GM12878 (cell line): ENCODE measurements at regions not wholly inside any gene's neighbourhood (a gene's known extent, or its start where the extent isn't known, plus 50 kb on each side); places are given as distances from the start of the nearest gene placed in this dataset.

Experiments
- ATAC-seq: fragments of 200-7000 bp; cut with Tn5 transposase; 3 replicates; pipeline ENCODE4 v1.9.1; 2020; ENCODE audit warnings: mild to moderate bottlenecking, moderate library complexity
- BruUV-seq: library from RNA; stranded (reverse); fragments of 400-500 nt; replicated peaks from 2 replicates; lab custom pipeline; 2021; lab: Mats Ljungman, UMichigan
- CTCF ChIA-PET: fragments of 300-600 bp; sonication (Branson Sonifier 250); formaldehyde crosslinking; extraction: SDS; loops from one replicate; lab custom pipeline; 2021; ENCODE audit warnings: inconsistent platforms; lab: Yijun Ruan, JAX
- POLR2A ChIA-PET: fragments of 350-600 bp; formaldehyde crosslinking; extraction: SDS; loops from one replicate; lab custom pipeline; 2021; ENCODE audit warnings: inconsistent platforms; lab: Charles Lee
- RAD21 ChIA-PET: fragments of 300-600 bp; sonication (Branson Sonifier 250); formaldehyde crosslinking; loops from one replicate; lab custom pipeline; 2023; ENCODE audit warnings: antibody characterized with exemption; ENCODE audit not compliant: unreplicated experiment; lab: Charles Lee
- SMC1A ChIA-PET: fragments of 300-600 bp; sonication (Branson Sonifier 250); formaldehyde crosslinking; loops from one replicate; lab custom pipeline; 2023; ENCODE audit not compliant: unreplicated experiment, uncharacterized antibody; lab: Charles Lee
- DNase-seq: peaks from one replicate; pipeline ENCODE4 v3.0.0-alpha.2; 2011; ENCODE audit warnings: low read depth, low spot score
- FAIRE-seq: peaks from 3 replicates; lab custom pipeline; 2011; peaks lifted over from hg19 to GRCh38; lab: Jason Lieb, UNC
- H2AFZ ChIP-seq: 2 replicates; pipeline ENCODE4 v1.6.0; 2011; ENCODE audit warnings: low read depth, low read length, control low read depth; ENCODE audit not compliant: control insufficient read depth
- H3K27ac ChIP-seq: 2 replicates; pipeline ENCODE4 v1.5.1; 2011; ENCODE audit warnings: control low read depth; ENCODE audit not compliant: control insufficient read depth, insufficient read depth
- H3K27me3 ChIP-seq, 2 experiments: replicated peaks in 1 of 2; 2 replicates each; pipeline versions ENCODE4 v1.6.0 to v1.6.1; 2011; ENCODE audit warnings: low read length in 1 of 2; ENCODE audit not compliant: control insufficient read depth in 2 of 2, insufficient read depth in 2 of 2
- H3K36me3 ChIP-seq, 2 experiments: 2 replicates each; pipeline ENCODE4 v1.5.1; 2011; ENCODE audit warnings: low read length in 1 of 2; ENCODE audit not compliant: control insufficient read depth in 2 of 2, insufficient read depth in 2 of 2
- H3K4me1 ChIP-seq: 2 replicates; pipeline ENCODE4 v1.6.1; 2011; ENCODE audit warnings: mild to moderate bottlenecking, low read length, moderate library complexity, mixed read lengths; ENCODE audit not compliant: control insufficient read depth, insufficient read depth
- H3K4me2 ChIP-seq: 2 replicates; pipeline ENCODE4 v1.6.0; 2011; ENCODE audit warnings: control low read depth; ENCODE audit not compliant: control insufficient read depth, insufficient read depth
- H3K4me3 ChIP-seq: fragments of 200-600 bp; sonication (generic); 2 replicates; pipeline ENCODE4 v1.5.1; 2016
- H3K79me2 ChIP-seq: 2 replicates; pipeline ENCODE4 v1.6.0; 2011; ENCODE audit warnings: low read length; ENCODE audit not compliant: control insufficient read depth, insufficient read depth
- H3K9ac ChIP-seq: 2 replicates; pipeline ENCODE4 v1.8.0; 2011; ENCODE audit warnings: low read length, control low read depth, mixed read lengths; ENCODE audit not compliant: control insufficient read depth, insufficient read depth
- H3K9me3 ChIP-seq: replicated peaks from 3 replicates; pipeline ENCODE4 v1.5.1; 2011; ENCODE audit warnings: mild to moderate bottlenecking, low read length; ENCODE audit not compliant: control insufficient read depth, insufficient read depth
- H4K20me1 ChIP-seq: 2 replicates; pipeline ENCODE4 v1.6.0; 2011; ENCODE audit not compliant: control insufficient read depth, insufficient read depth
- CBX3 ChIP-seq: fragments of 200-600 bp; sonication (generic); IDR thresholded peaks from 2 replicates; pipeline ENCODE4 v1.6.1; 2016; ENCODE audit warnings: low read depth, borderline replicate concordance
- NFYA ChIP-seq: IDR thresholded peaks from 2 replicates; pipeline ENCODE4 v1.6.1; 2011; ENCODE audit warnings: low read depth, mild to moderate bottlenecking, low read length, improper control_type of control experiment, borderline replicate concordance
- POLR2AphosphoS2 ChIP-seq: IDR thresholded peaks from 2 replicates; pipeline ENCODE4 v1.6.1; 2011; ENCODE audit warnings: low read depth, mild to moderate bottlenecking, low read length, improper control_type of control experiment, moderate library complexity
- ZBTB11 ChIP-seq: fragments of 450-650 bp; formaldehyde crosslinking; IDR thresholded peaks from 2 replicates; pipeline ENCODE4 v1.5.0; 2022; ENCODE audit warnings: mild to moderate bottlenecking, missing genetic modification characterization
- WGBS: methylation state at CpG from one replicate; pipeline ENCODE4 v1.1.6; 2016; ENCODE audit warnings: low lambda C conversion rate; ENCODE audit not compliant: insufficient replicate concordance, insufficient coverage; ENCODE audit errors: missing lambda C conversion rate; 5-methylcytosine and 5-hydroxymethylcytosine counted together
- in situ Hi-C: fragments of 300-500 bp; cut with MboI; formaldehyde crosslinking; loops from 9 replicates; pipeline ENCODE4 v1.14.3; 2018; ENCODE audit warnings: mixed read lengths
- intact Hi-C: fragments of 100-400 bp; cut with micrococcal nuclease; formaldehyde crosslinking; loops from one replicate; pipeline ENCODE4 v1.14.2; 2022; ENCODE audit not compliant: unreplicated experiment

- SMC1A ChIA-PET = no interaction called here
- intact Hi-C loops = no loop called here
Measured at GRCh38 chr4:188904617-188905016, 765.4 kb downstream of the TRIML1 start.

More at GRCh38 chr4:188904617-188905016, 765.4 kb downstream of the TRIML1 start:
- no peak overlapping the region for H2AFZ ChIP-seq
- in situ Hi-C loops = no loop called here
- ATAC-seq (no peak), DNase-seq (no peak), FAIRE-seq (no peak)
- ChIA-PET POLR2A (no interaction called here), CTCF (no interaction called here), RAD21 (no interaction called here)
- H3K4me1 ChIP-seq = no peaks in the 10 kb centered on the region
- H3K27me3 ChIP-seq = no peaks in the 10 kb centered on the region
- H3K4me2 ChIP-seq = no peak overlapping the region
- H3K9ac ChIP-seq = no peak overlapping the region
- no peaks in the 10 kb centered on the region for H4K20me1 ChIP-seq
- H3K4me3 ChIP-seq = no peak overlapping the region
- BruUV-seq = no TSS peak
- no peak for TF ChIP-seq CBX3
- TF ChIP-seq ZBTB11 (CRISPR knock-in tag) = no peak
- no peak for TF ChIP-seq POLR2AphosphoS2
- TF ChIP-seq NFYA = no peak
- no peak overlapping the region for H3K27ac ChIP-seq
- no peaks in the 10 kb centered on the region for H3K79me2 ChIP-seq
- no peaks in the 10 kb centered on the region for H3K36me3 ChIP-seq
- H3K9me3 ChIP-seq = no peaks in the 10 kb centered on the region; the same call in 2 of the 3 replicates
- WGBS = 38% methylated on average over 10 of the region's 12 CpGs
